Kidney capillary endothelial cell (primary cell): ENCODE measurements at regions not wholly inside any gene's neighbourhood (a gene's known extent, or its start where the extent isn't known, plus 50 kb on each side); places are given as distances from the start of the nearest gene placed in this dataset.

ENCODE experiments used
- DNase-seq: peaks from one replicate; pipeline ENCODE4 v3.0.0-alpha.2; 2018; ENCODE audit warnings: low spot score

DNA sequence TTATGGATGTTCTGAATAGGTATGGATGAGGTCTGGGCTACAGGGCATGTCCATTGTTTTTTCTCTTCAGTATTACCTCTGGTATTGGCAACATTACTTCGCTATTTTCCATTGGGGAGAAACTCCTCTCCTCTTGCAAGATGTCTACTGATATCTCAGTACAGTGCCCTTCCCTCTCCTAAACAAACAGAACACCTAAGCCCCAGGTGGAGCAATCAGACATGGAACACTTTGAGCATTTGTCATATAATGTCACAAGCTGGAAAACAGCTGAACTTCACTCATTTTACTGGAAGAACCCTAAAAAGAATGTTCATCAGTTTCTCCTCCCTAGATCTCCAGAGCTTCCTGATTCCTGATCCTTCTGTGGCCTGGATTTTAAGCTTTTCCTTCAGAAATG lies 339.8 kb downstream of the FRK start:
- no peak for DNase-seq

DNA sequence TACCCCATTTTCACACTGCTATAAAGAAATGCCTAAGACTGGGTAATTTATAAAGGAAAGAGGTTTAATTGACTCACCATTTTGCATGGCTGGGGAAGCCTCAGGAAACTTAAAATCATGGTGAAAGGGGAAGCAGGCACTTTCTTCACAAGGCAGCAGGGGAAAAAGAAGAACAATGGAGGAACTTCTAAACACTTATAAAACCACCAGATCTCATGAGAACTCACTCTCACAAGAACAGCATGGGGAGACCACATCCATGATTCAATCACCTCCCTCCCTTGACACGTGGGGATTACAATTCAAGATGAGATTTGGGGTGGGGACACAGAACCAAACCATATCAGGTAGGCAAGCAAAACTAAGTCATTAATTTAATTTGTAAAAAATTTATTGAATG lies 343.2 kb downstream of the FRK start:
- no peak for DNase-seq

DNA sequence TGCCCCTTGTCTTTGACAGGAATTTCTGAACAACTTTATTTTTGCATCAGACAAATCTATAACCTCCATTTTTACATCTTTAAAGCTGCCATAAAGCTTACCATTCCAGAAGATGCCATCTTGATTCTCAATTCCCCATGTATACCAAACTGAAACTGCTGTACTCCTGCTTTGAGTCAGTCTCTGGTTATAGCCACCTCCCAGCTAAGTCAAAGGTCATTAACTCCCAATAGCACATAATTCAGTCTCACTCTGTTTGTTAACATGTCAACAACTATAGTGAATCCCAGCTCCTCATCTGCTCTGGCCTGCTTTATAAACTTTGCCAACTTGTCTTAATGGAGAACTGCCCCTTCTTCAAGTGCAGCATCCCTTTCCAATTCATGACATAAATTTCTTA lies 343.6 kb downstream of the FRK start:
- no peak for DNase-seq

DNA sequence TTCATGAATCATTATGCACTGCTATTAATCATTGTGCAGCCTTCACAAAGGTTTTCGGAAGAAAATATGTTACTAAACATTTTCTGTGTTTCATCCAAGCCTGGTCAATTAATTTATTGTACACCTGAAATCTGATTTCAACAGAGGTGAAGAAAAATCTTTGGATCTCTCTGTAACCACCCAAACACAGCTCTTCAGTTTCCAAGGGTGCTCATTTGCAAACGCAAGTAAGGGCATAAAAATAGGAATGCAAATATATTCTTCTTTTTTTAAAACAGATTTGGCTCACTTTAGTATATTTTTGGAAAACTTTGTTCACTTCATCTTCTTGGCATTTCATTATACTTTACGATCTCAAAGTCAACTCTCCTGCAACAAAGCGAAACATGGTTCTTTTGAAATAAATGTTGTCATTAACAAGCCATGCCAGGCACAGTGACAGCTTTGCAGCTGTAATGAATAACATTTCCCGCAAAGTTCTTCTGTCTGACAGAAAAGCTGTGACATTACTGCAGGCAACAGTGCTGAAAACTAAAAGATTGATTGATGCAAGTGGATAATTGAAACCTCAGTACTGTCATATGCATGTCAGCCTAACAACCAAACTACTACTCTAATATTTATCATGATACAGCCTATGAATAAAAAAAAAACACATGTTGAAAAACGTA lies 348.3 kb downstream of the FRK start:
- DNase-seq, result no peak

DNA sequence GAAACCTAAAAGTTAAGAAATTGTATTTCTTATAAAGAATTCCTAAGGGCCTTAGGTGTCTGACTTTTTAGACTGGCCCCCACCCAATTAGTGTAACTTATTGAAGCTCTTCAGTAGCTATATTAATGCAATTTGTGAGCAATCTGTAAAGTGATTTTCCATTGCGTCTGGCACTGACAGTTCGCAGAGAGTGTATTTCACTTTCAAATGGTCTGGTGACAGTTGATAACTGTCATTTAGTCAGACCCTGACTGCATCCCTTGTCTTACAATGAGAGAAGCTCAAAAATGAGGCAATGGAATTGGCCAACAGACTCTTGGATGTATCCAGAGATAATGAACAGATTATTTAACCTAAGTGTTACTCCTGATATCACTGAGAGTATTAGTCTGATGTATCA lies 351.8 kb downstream of the FRK start:
- no peak for DNase-seq

DNA sequence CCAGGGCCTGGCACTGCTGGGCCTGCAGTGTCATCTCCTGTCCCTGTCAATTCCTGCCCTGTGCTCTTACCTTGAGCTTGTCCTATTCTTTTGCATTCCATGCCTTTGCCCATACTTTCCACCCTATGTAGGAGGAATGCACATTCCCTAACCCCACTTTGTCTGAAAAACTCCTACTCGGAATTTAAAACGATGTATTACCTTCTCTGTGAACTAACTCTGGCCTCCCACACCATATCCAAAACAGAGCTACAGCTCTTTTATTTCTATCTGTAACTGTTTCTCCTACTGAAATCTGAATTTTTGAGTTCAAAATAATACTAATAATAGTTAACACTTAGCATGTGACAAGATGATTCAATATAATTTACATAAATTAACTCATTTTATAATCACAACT lies 353.7 kb downstream of the FRK start:
- DNase-seq, result no peak

DNA sequence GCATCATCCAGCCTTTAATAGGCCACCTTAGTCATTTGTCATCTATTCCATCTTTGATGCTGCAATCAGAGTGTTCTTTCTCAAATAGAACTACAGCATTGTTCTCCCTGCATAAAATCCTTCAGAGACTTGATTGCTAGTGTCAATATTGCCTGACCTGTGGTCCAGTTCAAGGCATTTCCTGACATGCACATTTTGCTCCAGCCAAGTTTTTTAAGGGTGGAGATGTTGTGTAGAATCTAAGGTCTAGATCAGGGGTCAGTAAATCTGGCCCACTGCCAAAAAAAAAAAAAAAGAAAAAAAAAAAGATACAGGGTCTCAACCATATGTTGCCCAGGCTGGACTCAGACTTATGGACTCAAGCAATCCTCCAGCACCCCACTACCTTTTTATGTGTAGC lies 354.4 kb downstream of the FRK start:
- no peak for DNase-seq

DNA sequence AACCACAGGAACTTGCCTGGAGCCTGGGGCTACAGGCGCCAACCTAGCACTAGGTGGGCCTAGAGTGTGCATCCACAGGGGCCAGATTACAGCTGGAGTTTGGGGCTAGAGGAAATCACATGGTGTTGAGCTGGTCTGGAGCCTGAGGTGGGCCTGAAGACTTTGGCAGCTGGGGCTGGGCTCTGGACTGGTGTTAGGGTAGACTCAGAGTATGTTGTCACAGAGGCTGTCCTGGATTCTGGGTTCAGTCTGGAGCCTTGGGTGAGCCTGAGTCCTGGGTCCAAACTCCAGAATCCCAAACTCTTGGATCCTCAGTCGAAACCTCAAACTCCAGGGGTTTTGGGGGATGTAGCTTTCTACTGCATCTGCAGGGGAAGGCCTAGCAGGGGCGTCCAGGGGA lies 356.7 kb downstream of the FRK start:
- no peak for DNase-seq

DNA sequence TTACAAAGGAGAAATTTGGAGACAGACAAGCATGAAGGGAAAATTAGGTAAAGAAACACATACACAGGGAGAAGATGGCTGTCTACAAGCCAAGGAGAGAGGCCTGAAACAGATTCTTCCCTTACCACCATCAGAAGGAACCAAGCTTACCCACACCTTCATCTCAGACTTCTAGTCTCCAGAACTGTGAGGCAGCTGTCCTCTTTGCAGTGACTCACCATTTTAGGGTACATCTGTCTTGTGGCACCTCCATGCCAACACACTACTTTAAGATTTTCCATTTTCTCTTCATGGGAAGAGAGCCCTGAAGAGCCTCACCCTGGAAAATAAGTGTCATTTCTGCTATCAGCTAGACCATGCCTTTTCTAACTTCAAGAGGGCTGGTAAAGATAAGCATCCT lies 369.3 kb downstream of the FRK start:
- DNase-seq, result no peak

DNA sequence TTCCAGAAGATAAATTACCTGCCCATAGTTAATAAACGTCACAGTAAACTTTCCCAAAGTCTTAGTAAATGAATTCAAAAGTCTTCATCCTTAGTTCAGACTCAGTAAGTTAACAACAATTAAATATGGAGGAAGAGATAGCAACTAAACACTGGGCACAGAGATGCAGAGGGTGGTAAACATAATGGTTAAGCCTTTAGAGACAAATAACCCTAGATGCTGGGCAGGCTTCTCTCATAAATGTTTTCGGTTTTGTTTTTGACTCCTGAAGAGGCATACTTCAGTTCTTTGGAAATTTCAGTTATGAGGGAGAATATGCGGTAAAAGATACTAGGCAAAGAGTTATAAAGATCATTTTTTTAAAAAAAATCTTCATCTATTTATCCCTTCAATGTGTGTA lies 369.8 kb downstream of the FRK start:
- DNase-seq, result no peak

DNA sequence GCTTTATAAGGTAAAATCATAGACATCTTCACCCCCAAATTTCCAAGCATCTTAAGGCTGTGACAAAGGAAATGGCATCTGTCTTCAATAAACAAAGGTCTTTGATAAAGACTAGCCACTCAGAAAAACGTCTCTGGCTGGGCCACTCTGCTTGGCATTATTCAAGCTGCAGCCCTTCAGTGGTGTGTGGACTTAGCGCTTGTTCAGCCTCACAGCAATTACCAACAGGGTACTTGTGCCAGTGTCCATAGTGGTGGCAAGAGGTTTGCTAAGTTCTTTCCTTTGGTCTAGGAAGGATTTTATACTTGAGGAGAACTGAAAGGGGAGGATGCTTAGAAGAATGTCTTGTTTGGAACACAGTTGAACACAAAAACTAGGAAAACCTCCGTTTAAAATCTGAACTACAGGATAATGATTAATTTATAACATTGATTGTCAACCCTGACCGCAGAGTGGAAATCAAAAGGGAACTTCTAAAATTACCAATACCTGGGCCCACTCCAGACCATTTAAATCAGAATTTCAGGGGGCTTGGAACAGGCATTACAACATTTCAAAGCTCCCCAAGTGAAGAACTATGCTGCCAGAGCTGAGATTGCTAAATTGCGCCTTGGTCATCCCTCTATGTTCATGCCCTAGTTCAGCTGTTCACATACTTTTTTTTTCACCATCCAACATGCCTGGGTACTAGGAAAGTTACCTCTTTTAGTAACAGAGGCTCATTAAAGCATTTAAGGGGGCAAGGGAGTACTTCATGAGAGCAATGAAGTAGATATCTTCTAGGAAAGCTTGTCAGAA lies 378.5 kb downstream of the FRK start:
- no peak for DNase-seq

DNA sequence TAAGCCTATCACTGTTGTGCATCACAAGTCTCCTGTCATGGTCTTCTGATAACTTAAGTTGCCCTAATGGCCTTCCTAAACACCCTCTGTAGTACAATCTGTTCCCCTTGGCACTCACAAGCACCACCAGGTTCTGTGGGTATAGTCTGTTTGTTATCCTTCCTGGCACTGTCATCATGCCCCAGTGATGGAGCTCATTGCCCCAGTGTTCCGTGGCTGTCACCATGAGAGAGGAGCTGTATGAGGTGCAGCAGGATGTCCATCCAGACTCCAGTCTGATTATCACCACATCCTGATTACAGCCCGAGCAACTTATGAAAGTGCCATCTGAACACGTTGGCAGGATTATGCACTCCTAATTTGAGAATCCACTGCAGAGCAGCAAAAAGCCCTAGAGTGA lies 380.1 kb downstream of the FRK start:
- no peak for DNase-seq

DNA sequence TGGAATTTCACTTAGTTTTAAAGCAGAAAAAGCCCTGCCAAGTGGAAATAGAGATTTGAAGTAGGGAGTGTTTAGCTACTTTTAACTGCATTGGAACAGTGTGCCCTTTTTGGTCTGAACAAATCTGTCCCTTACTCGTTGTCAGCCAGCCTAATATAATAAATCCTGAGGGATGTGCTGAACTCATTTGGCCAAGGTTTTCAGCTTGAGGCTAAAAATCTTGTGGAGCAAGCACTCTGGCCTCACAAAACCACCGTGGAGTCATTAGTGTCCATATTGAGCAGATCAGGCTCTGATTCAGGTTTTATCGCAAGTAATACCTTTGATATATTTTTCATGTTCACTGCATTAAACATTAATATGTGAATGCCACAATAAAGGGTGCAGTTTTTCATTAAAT lies 383.5 kb downstream of the FRK start:
- DNase-seq, result no peak

DNA sequence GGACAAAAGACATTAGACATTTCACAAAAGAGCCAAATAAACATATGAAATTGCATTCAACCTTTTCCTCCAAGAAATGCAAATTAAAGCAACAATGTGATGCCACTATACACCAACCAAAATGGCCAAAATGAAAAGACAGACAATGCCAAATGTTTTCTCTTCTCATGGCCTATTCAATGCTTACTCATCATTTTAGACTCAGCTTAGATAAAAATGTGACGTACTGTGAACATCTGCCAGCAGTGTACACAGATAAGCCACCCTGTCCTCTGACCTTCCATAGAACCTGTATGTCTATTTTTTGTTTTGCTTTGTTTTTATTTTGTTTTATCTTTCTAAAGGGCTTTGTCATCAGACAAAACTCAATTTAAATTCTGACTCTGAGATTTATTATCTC lies 385.2 kb downstream of the FRK start:
- DNase-seq, result no peak

DNA sequence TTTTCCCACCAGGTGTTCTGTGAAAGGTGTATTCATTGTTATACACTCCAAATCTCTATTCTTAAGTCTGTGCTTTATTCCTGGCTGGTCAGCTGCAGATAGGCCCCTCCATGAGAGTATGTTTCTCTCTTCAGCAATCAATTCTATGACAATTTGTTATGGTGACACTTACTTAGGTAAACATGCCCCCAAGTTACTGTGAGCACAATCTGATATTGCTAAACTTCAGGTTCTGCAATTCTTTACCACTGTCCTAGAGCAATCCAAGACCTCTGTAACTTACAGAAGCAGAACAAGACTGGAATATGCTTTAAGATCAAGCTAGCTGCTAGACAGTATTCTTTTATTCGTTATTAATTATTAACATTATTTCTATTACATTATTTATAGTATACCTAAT lies 391.9 kb downstream of the FRK start:
- DNase-seq, result no peak

DNA sequence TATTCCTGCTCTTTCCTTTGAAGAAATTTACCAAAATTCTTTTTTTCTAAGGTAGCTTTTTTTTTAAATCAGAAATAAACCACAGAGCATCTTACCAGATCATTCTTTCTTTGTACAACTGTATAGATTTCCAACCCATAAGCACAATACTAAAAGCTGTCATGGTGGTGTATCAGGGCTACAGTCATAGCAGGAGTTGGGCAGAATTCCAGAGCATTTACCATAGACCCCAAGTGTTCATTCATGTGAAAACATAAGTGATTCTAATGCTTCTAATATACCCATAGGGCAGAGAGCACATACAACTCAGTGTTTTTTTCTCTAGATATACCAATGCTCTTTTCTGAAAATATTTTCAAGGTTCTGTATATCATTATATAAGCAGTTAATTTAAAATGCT lies 392.5 kb downstream of the FRK start:
- DNase-seq, result no peak

DNA sequence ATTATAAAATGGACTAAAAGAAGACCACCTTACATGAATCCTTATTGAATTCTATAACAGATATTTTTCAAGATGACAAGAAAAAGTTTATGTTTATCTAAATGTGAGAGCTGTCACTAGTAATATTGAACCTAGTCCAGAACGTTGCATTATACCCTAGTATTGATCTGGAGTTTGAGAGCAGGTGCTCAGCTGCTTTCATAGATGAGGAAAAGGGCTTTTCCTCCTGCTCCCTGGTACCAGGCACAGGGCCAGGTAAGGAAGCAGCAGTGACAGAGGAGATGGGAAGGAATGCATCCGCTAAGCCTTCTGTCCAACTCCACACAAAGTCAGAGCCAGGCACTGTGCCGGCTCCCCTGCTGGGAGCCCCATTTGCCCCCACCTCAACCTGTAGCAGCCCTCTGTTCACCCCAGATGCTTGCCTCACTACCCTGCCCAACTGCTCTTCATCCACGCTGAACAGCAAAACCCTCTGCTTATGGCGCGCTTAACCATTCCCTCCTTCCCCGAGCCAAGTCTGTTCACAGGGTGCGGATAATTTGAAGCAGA lies 393.1 kb downstream of the FRK start:
- DNase-seq, result no peak

DNA sequence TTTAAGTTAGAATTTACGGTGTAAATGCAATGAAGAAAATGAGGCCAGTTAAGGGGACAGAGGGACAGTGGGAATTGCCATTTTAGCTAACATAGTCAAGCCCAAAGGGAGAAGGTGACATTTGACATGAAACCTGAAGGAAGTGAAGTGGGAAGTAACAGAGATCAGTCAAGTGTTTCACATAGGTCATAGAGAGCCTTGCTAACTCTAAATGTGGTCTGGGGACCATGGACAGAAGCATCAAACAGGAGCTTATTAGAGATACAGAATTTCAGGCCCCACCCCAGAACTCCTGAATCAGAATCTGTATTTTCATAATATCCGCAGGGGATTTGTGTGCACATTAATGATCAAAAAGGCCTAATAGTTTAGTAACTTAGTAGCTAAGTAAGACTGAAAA lies 393.7 kb downstream of the FRK start:
- DNase-seq, result no peak

DNA sequence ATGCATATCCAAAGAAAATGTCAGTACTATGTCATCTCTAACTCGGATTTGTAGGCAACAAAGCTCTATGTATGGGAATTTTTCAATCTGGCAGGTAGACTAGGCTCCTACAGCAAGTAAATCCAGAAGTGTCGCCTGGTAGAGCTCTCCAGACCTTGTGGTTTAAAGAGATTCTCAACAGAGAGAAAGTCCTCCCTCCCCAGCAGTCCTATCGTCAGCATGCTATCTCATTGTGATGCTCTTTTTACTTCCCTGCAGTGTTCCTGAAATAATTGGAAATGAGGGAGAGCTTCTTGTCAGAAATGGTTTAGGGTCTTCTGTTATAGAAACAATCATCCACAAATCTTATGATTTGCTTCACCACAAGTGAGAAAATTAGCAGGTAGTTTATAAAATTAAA lies 395.4 kb downstream of the FRK start:
- DNase-seq, result no peak

DNA sequence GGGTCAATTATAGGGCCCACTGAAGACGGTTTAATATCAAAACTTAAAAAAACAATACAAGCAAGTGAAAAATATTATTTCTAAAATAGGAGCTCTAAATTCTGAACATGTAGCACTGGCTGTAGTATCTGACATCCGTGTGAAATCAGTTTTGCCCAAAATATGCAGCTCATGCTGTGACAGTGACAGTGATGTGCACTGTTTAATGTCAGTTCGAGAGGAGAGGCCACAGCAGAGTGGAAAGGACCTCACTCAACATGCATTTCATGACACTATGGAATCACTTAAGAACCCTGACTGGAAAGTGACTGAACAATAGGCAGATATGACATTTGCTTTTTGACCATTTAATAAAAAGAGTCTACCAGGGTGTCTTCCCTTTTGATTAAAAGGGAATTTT lies 397.0 kb downstream of the FRK start:
- DNase-seq, result no peak

DNA sequence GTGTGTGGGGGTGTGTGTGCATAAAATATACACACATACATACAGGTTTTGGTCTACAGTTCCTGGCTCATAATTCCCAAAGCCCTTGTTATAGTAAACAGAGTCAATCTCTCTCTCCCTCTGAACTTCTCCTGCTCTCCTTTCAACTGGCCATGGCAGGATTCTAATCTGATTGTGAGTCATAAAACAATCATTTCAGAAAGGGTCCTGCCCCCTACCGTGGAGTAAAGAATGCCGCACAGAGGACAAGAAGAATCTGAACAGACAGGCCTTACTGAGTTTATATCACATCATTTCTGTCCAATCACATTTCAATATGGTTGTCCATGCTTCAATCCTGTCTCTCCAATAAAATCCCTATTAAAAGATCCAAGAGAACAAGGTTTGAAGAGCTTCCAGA lies 416.9 kb downstream of the FRK start:
- DNase-seq, result no peak

DNA sequence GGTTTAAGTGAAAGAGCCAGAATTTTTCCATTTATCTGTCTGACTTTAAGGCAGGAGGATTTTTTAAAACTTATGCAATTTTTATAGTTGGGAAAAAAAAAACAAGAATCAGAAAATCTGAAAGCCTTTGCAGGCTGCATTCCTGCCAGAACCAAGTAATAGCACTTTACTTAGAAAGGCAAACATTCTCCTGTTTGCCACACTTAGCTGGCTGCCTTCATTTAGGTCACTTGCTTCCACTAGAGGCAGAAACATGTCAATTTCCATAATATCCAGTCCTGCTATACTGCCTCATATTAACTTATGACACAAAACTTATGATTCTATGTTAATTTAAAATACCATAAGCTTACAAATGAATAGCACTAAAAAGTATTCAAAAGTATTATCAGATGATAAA lies 425.8 kb downstream of the FRK start:
- no peak for DNase-seq

DNA sequence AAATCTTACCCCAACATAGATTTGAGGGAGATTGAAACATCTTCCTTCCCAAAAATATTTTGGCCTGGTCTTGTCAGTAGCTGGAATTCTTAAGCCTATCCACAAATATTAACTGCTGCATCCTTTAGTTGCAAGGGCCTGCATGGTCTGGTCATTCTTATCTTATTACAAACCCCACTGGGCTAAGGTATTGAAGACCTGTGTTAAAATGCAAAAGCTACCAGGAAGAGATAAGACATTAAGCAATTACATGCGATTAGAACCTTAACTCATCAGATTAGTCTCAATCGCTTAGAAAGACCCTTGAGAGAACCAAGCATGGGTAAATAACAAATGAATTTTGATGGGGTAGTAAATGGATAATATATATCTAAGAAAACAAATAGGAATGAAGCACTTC lies 426.6 kb downstream of the FRK start:
- no peak for DNase-seq

DNA sequence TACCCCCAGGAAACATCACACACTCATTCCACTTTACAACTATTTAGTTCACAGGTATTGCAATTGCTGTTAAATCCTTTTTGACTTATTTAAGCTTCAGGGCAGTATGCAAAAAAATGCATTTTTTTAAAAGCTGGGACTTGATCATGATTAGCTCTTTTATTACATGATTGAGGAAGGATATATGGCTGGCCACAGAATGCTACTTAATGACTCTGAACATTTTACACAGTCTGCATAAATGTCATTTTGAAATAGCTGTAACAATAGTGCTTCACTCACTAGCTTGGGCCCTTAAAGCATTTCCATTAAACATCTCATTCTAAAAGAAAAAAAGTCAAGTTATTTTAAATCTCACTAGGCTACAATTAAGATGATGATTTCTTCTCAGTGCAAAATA lies 429.7 kb downstream of the FRK start:
- DNase-seq, result no peak
